SW 1271 (cell line): ENCODE measurements at regions not wholly inside any gene's neighbourhood (a gene's known extent, or its start where the extent isn't known, plus 50 kb on each side); places are given as distances from the start of the nearest gene placed in this dataset.
A peak's percentile ranks its signal among the peaks of the same experiment; 100 is the strongest.
"Not testable (repeated sequence)": the region's sequence is repeated elsewhere in the genome, so short reads cannot be mapped to it uniquely, and the experiment has no call there.

Experiments used
- DNase-seq, 2 experiments: peaks; one replicate each; lab custom pipeline; 2025; lab: John Stamatoyannopoulos, UW

GRCh38 chr14:54010981-54011380, 54.4 kb upstream of the BMP4 start:
- DNase-seq, result no peak

GRCh38 chr14:54023027-54023426, 66.4 kb upstream of the BMP4 start:
- DNase-seq, result no peak

- DNase-seq, result peak in 1 of 2 experiments; percentile 22
Measured at GRCh38 chr14:54025661-54026060, 69.0 kb upstream of the BMP4 start.

- no peak for DNase-seq
Measured at GRCh38 chr14:54026671-54027070, 70.0 kb upstream of the BMP4 start.

GRCh38 chr14:54030996-54031395, 74.4 kb upstream of the BMP4 start:
- DNase-seq, result not testable (repeated sequence)

GRCh38 chr14:54033285-54033684, 76.7 kb upstream of the BMP4 start:
- DNase-seq, result not testable (repeated sequence)

GRCh38 chr14:54038724-54039123, 82.1 kb upstream of the BMP4 start:
- no peak for DNase-seq

GRCh38 chr14:54039311-54039710, 82.7 kb upstream of the BMP4 start:
- DNase-seq, result no peak

GRCh38 chr14:54040846-54041245, 84.2 kb upstream of the BMP4 start:
- no peak for DNase-seq

- no peak for DNase-seq
Measured at GRCh38 chr14:54046250-54046649, 89.6 kb upstream of the BMP4 start.

- no peak for DNase-seq
Measured at GRCh38 chr14:54047645-54048308, 91.2 kb upstream of the BMP4 start.

GRCh38 chr14:54048311-54048710, 91.7 kb upstream of the BMP4 start:
- DNase-seq, result no peak

GRCh38 chr14:54048736-54049135, 92.1 kb upstream of the BMP4 start:
- DNase-seq, result no peak

GRCh38 chr14:54050759-54051158, 94.1 kb upstream of the BMP4 start:
- DNase-seq, result no peak

GRCh38 chr14:54052696-54053385, 96.2 kb upstream of the BMP4 start:
- DNase-seq, result no peak

GRCh38 chr14:54053386-54053745, 96.7 kb upstream of the BMP4 start:
- DNase-seq, result no peak

- no peak for DNase-seq
Measured at GRCh38 chr14:54058505-54058904, 101.9 kb upstream of the BMP4 start.

GRCh38 chr14:54083549-54084239, 127.1 kb upstream of the BMP4 start:
- peak in 1 of 2 experiments; percentile 5 for DNase-seq

- no peak for DNase-seq
Measured at GRCh38 chr14:54085232-54085761, 128.7 kb upstream of the BMP4 start.

GRCh38 chr14:54085841-54086240, 129.2 kb upstream of the BMP4 start:
- DNase-seq, result no peak

- no peak for DNase-seq
Measured at GRCh38 chr14:54086767-54087166, 130.1 kb upstream of the BMP4 start.

GRCh38 chr14:54087376-54087775, 130.8 kb upstream of the BMP4 start:
- no peak for DNase-seq

- DNase-seq, result no peak
Measured at GRCh38 chr14:54088271-54088670, 131.6 kb upstream of the BMP4 start.
